MM.1S (cell line): ENCODE measurements at regions not wholly inside any gene's neighbourhood (a gene's known extent, or its start where the extent isn't known, plus 50 kb on each side); places are given as distances from the start of the nearest gene placed in this dataset.

Source experiments
- EZH2 ChIP-seq: fragments of 300-600 bp; sonication (generic); optimal IDR thresholded peaks from 2 replicates; pipeline ENCODE3; 2017; ENCODE audit warnings: low read depth, mild to moderate bottlenecking, antibody characterized with exemption, low read length, mixed read lengths
- EZH2phosphoT487 ChIP-seq: fragments of 300-600 bp; sonication (generic); IDR thresholded peaks from 2 replicates; pipeline ENCODE4 v1.6.1; 2018; ENCODE audit warnings: antibody characterized with exemption, low read length
- TF ChIP-seq, protein P1 (sequence below): fragments of 300-600 bp; sonication (generic); IDR thresholded peaks from 2 replicates; pipeline ENCODE4 v1.5.1; 2016; ENCODE audit warnings: antibody characterized with exemption, low read length, mixed read lengths

DNA sequence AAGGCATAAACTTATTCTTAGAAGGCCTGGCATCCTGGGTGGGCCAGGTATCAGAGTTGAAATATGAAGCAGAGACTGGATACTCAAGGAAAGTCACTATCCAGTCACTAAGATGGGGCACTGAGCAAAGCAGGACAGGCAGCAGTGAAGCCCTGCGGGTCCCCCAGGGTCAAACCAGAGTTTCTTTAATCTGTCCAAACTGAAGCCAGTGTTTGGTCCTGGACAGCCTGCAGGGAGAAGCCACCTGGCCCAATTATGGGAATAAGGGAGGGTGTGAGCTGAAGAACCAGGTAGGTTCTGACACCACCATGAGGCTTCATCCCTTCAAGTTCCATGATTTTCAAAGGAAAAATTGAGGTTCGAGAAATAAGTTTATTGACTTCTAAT lies 109.7 kb upstream of the FOXN2 start:
- TF ChIP-seq, protein P1, sequence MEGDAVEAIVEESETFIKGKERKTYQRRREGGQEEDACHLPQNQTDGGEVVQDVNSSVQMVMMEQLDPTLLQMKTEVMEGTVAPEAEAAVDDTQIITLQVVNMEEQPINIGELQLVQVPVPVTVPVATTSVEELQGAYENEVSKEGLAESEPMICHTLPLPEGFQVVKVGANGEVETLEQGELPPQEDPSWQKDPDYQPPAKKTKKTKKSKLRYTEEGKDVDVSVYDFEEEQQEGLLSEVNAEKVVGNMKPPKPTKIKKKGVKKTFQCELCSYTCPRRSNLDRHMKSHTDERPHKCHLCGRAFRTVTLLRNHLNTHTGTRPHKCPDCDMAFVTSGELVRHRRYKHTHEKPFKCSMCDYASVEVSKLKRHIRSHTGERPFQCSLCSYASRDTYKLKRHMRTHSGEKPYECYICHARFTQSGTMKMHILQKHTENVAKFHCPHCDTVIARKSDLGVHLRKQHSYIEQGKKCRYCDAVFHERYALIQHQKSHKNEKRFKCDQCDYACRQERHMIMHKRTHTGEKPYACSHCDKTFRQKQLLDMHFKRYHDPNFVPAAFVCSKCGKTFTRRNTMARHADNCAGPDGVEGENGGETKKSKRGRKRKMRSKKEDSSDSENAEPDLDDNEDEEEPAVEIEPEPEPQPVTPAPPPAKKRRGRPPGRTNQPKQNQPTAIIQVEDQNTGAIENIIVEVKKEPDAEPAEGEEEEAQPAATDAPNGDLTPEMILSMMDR: no peak
- TF ChIP-seq EZH2 (no peak), EZH2phosphoT487 (no peak)
